Motor neuron (in vitro differentiated cells): ENCODE measurements at regions not wholly inside any gene's neighbourhood (a gene's known extent, or its start where the extent isn't known, plus 50 kb on each side); places are given as distances from the start of the nearest gene placed in this dataset.
"Not testable (repeated sequence)": the region's sequence is repeated elsewhere in the genome, so short reads cannot be mapped to it uniquely, and the experiment has no call there.

ENCODE experiments used
- ATAC-seq, 8 experiments: fragments of 200-7000 bp; cut with Tn5 transposase; replicated peaks in 6 of 8; 2 replicates each; pipeline ENCODE4 v1.8.0; 2021; ENCODE audit warnings: mild to moderate bottlenecking in 8 of 8, moderate library complexity in 8 of 8
- H3K27ac ChIP-seq, 2 donors: fragments of 250-450 bp; sonication (Bioruptor Pico); 2 replicates each; pipeline ENCODE4 v1.9.0; 2021; ENCODE audit warnings: antibody characterized with exemption in 2 of 2, mild to moderate bottlenecking in 2 of 2, moderate library complexity in 1 of 2
- H3K4me1 ChIP-seq, 2 donors: fragments of 250-450 bp; sonication (Bioruptor Pico); replicated peaks in 1 of 2; 2 replicates each; pipeline ENCODE4 v1.6.1; 2021; ENCODE audit warnings: antibody characterized with exemption in 2 of 2, mild to moderate bottlenecking in 2 of 2, moderate library complexity in 1 of 2
- H3K4me3 ChIP-seq, 5 donors: fragments of 250-450 bp; sonication (Bioruptor Pico); 2 replicates each; pipeline ENCODE4 v1.9.0; 2021; ENCODE audit warnings: antibody characterized with exemption in 5 of 5, mild to moderate bottlenecking in 5 of 5, moderate library complexity in 4 of 5
- WGBS, 10 experiments: fragments of 450-650 bp; shearing (Covaris generic); methylation state at CpG; one replicate each; pipeline ENCODE4 v1.0.0; 2022; 5-methylcytosine and 5-hydroxymethylcytosine counted together
- in situ Hi-C, 9 experiments: fragments of 400-800 bp; cut with MboI; loops; one replicate each; pipeline ENCODE4 v1.15.0; 2021; ENCODE audit warnings: low sequenced_read_pairs in 9 of 9, low pct_unique_long_range_greater_than_20kb in 2 of 9; ENCODE audit not compliant: unreplicated experiment in 9 of 9

GRCh38 chr9:13017260-13017659 lies 242.4 kb downstream of the LURAP1L start:
- ATAC-seq, result no peak
- H3K27ac ChIP-seq, result no peak overlapping the region
- no peaks in the 10 kb centered on the region for H3K4me1 ChIP-seq
- in situ Hi-C loops, result loop anchor here in 1 of 9 experiments (25.0 kb wide), 2 partner anchors 105 to 305 kb away; no protein-coding TSS in a partner anchor
- no peak overlapping the region for H3K4me3 ChIP-seq

- no peaks in the 10 kb centered on the region for H3K4me1 ChIP-seq
- no peak overlapping the region for H3K4me3 ChIP-seq
- in situ Hi-C loops, result loop anchor here in 1 of 9 experiments (25.0 kb wide), 2 partner anchors 108 to 308 kb away; no protein-coding TSS in a partner anchor
- no peak for ATAC-seq
- H3K27ac ChIP-seq, result no peak overlapping the region
- WGBS, 10 experiments, result 46 to 100% (median 81%) methylated on average over 1 to 5 of the region's 5 CpGs; no CpG with 5 or more reads in 1 of the 10 experiments
Observed at GRCh38 chr9:13020146-13021040, 245.6 kb downstream of the LURAP1L start.

GRCh38 chr9:13022756-13023155 lies 247.9 kb downstream of the LURAP1L start:
- Histone ChIP-seq H3K4me1 (no peaks in the 10 kb centered on the region), H3K4me3 (no peak overlapping the region), H3K27ac (no peak overlapping the region)
- ATAC-seq, result no peak
- WGBS, 10 experiments, result 0 to 100% (median 50%) methylated on average over 1 of the region's 1 CpG; no CpG with 5 or more reads in 1 of the 10 experiments
- in situ Hi-C loops, result loop anchor here in 1 of 9 experiments (25.0 kb wide), 2 partner anchors 110 to 310 kb away; no protein-coding TSS in a partner anchor

- WGBS, 10 experiments, result 36 to 100% (median 86%) methylated on average over 1 to 2 of the region's 2 CpGs; no CpG with 5 or more reads in 1 of the 10 experiments
- Histone ChIP-seq H3K4me3 (no peak overlapping the region), H3K4me1 (no peaks in the 10 kb centered on the region), H3K27ac (no peak overlapping the region)
- in situ Hi-C loops, result loop anchor here in 1 of 9 experiments (25.0 kb wide), 2 partner anchors 111 to 311 kb away; no protein-coding TSS in a partner anchor
- ATAC-seq, result no peak
Observed at GRCh38 chr9:13023498-13023897, 248.7 kb downstream of the LURAP1L start.

GRCh38 chr9:13026956-13027355 lies 252.1 kb downstream of the LURAP1L start:
- no peak overlapping the region for H3K27ac ChIP-seq
- peak in 1 of 8 experiments; percentile 39 for ATAC-seq
- H3K4me1 ChIP-seq, result no peaks in the 10 kb centered on the region
- WGBS, 10 experiments, result 0 to 100% (median 73%) methylated on average over 1 to 2 of the region's 3 CpGs; no CpG with 5 or more reads in 2 of the 10 experiments
- in situ Hi-C loops, result loop anchor here in 1 of 9 experiments (25.0 kb wide), 1 partner anchor 1385 kb away; no protein-coding TSS in a partner anchor
- no peak overlapping the region for H3K4me3 ChIP-seq

GRCh38 chr9:13027879-13028278 lies 251.6 kb downstream of the MPDZ start:
- Histone ChIP-seq H3K4me1 (no peaks in the 10 kb centered on the region), H3K4me3 (no peak overlapping the region), H3K27ac (no peak overlapping the region)
- 20 to 88% (median 83%) methylated on average over 1 to 6 of the region's 6 CpGs for WGBS, 10 experiments
- no peak for ATAC-seq
- in situ Hi-C loops, result loop anchor here in 1 of 9 experiments (25.0 kb wide), 1 partner anchor 1384 kb away; no protein-coding TSS in a partner anchor

- Histone ChIP-seq H3K27ac (no peak overlapping the region), H3K4me3 (no peak overlapping the region), H3K4me1 (no peaks in the 10 kb centered on the region)
- 58 to 100% (median 89%) methylated on average over 1 to 8 of the region's 8 CpGs; no CpG with 5 or more reads in 1 of the 10 experiments for WGBS, 10 experiments
- no peak for ATAC-seq
- in situ Hi-C loops, result loop anchor here in 1 of 9 experiments (25.0 kb wide), 1 partner anchor 1380 kb away; no protein-coding TSS in a partner anchor
Observed at GRCh38 chr9:13032585-13032984, 246.9 kb downstream of the MPDZ start.

- Histone ChIP-seq H3K27ac (no peak overlapping the region), H3K4me1 (no peaks in the 10 kb centered on the region), H3K4me3 (peak overlapping the region in 1 of 5 donors; percentile 12)
- in situ Hi-C loops, result loop anchor here in 1 of 9 experiments (25.0 kb wide), 1 partner anchor 1378 kb away; no protein-coding TSS in a partner anchor
- peak; percentile 88 to 99 (median 95) for ATAC-seq
- WGBS, 10 experiments, result 0 to 88% (median 18%) methylated on average over 1 to 17 of the region's 19 CpGs
Observed at GRCh38 chr9:13033959-13034693, 245.4 kb downstream of the MPDZ start.

- no peak overlapping the region for H3K27ac ChIP-seq
- no peak overlapping the region for H3K4me3 ChIP-seq
- H3K4me1 ChIP-seq, result no peaks in the 10 kb centered on the region
- in situ Hi-C loops, result loop anchor here in 1 of 9 experiments (25.0 kb wide), 1 partner anchor 1378 kb away; no protein-coding TSS in a partner anchor
- peak in 5 of 8 experiments; percentile 18 to 48 (median 35) for ATAC-seq
- 4 to 100% (median 81%) methylated on average over 1 to 3 of the region's 3 CpGs; no CpG with 5 or more reads in 1 of the 10 experiments for WGBS, 10 experiments
Observed at GRCh38 chr9:13034694-13035002, 244.8 kb downstream of the MPDZ start.

GRCh38 chr9:13035822-13036221 lies 243.7 kb downstream of the MPDZ start:
- Histone ChIP-seq H3K27ac (no peak overlapping the region), H3K4me3 (no peak overlapping the region), H3K4me1 (no peaks in the 10 kb centered on the region)
- no peak for ATAC-seq
- in situ Hi-C loops, result loop anchor here in 1 of 9 experiments (25.0 kb wide), 1 partner anchor 1376 kb away; no protein-coding TSS in a partner anchor

GRCh38 chr9:13037808-13038207 lies 241.7 kb downstream of the MPDZ start:
- not testable (repeated sequence) for H3K4me1 ChIP-seq, H3K27ac ChIP-seq, ATAC-seq, H3K4me3 ChIP-seq
- in situ Hi-C loops, result loop anchor here in 1 of 9 experiments (25.0 kb wide), 1 partner anchor 1374 kb away; no protein-coding TSS in a partner anchor
- WGBS, 10 experiments, result 43 to 100% (median 78%) methylated on average over 1 to 2 of the region's 27 CpGs; no CpG with 5 or more reads in 6 of the 10 experiments

- in situ Hi-C loops, result loop anchor here in 1 of 9 experiments (25.0 kb wide), 1 partner anchor 1364 kb away; no protein-coding TSS in a partner anchor
- H3K27ac ChIP-seq, result no peak overlapping the region
- peaks cover 6 to 17% of the 10 kb centered on the region in 2 donors for H3K4me1 ChIP-seq
- peak in 2 of 8 experiments; percentile 63 to 71 for ATAC-seq
- WGBS, 10 experiments, result 44 to 100% (median 87%) methylated on average over 1 to 5 of the region's 5 CpGs; no CpG with 5 or more reads in 2 of the 10 experiments
- no peak overlapping the region for H3K4me3 ChIP-seq
Observed at GRCh38 chr9:13047827-13048587, 231.5 kb downstream of the MPDZ start.
